HG03025 (cell line): ENCODE measurements at regions not wholly inside any gene's neighbourhood (a gene's known extent, or its start where the extent isn't known, plus 50 kb on each side); places are given as distances from the start of the nearest gene placed in this dataset.
"Not testable (repeated sequence)": the region's sequence is repeated elsewhere in the genome, so short reads cannot be mapped to it uniquely, and the experiment has no call there.

Source experiments
- ATAC-seq: cut with Tn5 transposase; IDR thresholded peaks from one replicate; pipeline ENCODE4 v1.9.1; 2021; ENCODE audit warnings: mild to moderate bottlenecking, moderate library complexity; ENCODE audit not compliant: unreplicated experiment, low FRiP score

GRCh38 chr2:204138206-204138605, 201.6 kb downstream of the ICOS start:
- ATAC-seq = no peak

GRCh38 chr2:204140246-204140645, 203.7 kb downstream of the ICOS start:
- no peak for ATAC-seq

GRCh38 chr2:204143216-204144014, 206.9 kb downstream of the ICOS start:
- no peak for ATAC-seq

- ATAC-seq = no peak
Observed at GRCh38 chr2:204144492-204144891, 207.9 kb downstream of the ICOS start.

- peak; percentile 92 for ATAC-seq
Observed at GRCh38 chr2:204145263-204145751, 208.7 kb downstream of the ICOS start.

GRCh38 chr2:204145791-204146190, 209.2 kb downstream of the ICOS start:
- no peak for ATAC-seq

- ATAC-seq = not testable (repeated sequence)
Observed at GRCh38 chr2:204147040-204147439, 210.5 kb downstream of the ICOS start.

- ATAC-seq = no peak
Observed at GRCh38 chr2:204150721-204151120, 214.2 kb downstream of the ICOS start.

- ATAC-seq = no peak
Observed at GRCh38 chr2:204152616-204153015, 216.1 kb downstream of the ICOS start.

GRCh38 chr2:204154863-204155262, 218.3 kb downstream of the ICOS start:
- no peak for ATAC-seq

- ATAC-seq = no peak
Observed at GRCh38 chr2:204156456-204156855, 219.9 kb downstream of the ICOS start.

- ATAC-seq = no peak
Observed at GRCh38 chr2:204157684-204158083, 221.1 kb downstream of the ICOS start.

GRCh38 chr2:204159526-204159925, 223.0 kb downstream of the ICOS start:
- no peak for ATAC-seq

GRCh38 chr2:204160989-204161388, 224.4 kb downstream of the ICOS start:
- ATAC-seq = no peak

GRCh38 chr2:204161886-204162285, 225.3 kb downstream of the ICOS start:
- ATAC-seq = no peak

GRCh38 chr2:204166961-204167360, 230.4 kb downstream of the ICOS start:
- ATAC-seq = no peak

GRCh38 chr2:204167670-204168069, 231.1 kb downstream of the ICOS start:
- ATAC-seq = not testable (repeated sequence)

- ATAC-seq = no peak
Observed at GRCh38 chr2:204170411-204170810, 233.8 kb downstream of the ICOS start.

- ATAC-seq = no peak
Observed at GRCh38 chr2:204171432-204172144, 235.0 kb downstream of the ICOS start.

GRCh38 chr2:204172145-204172600, 235.6 kb downstream of the ICOS start:
- ATAC-seq = no peak

GRCh38 chr2:204174034-204174433, 237.5 kb downstream of the ICOS start:
- no peak for ATAC-seq
